ENCODE measurements at regions not wholly inside any gene's neighbourhood (a gene's known extent, or its start where the extent isn't known, plus 50 kb on each side); places are given as distances from the start of the nearest gene placed in this dataset.

- TF ChIP-seq CTCF (IDR thresholded peaks at IDR 0.05) (no peak), EZH2 (IDR thresholded peaks at IDR 0.05; ENCODE audit: borderline replicate concordance, insufficient read depth, low read depth, low read length, poor library complexity, severe bottlenecking) (no peak)
Observed at GRCh38 chr11:91305402-91305801, 919.2 kb upstream of the FAT3 start.
